H1 (cell line): ENCODE measurements at regions not wholly inside any gene's neighbourhood (a gene's known extent, or its start where the extent isn't known, plus 50 kb on each side); places are given as distances from the start of the nearest gene placed in this dataset.

ENCODE experiments used
- CTCF ChIA-PET: fragments of 300-600 bp; sonication (Branson Sonifier 250); formaldehyde crosslinking; loops from one replicate; lab custom pipeline; 2021; ENCODE audit not compliant: partially characterized antibody; lab: Charles Lee
- POLR2A ChIA-PET: fragments of 300-600 bp; sonication (Branson Sonifier 250); formaldehyde crosslinking; loops from one replicate; lab custom pipeline; 2021; ENCODE audit warnings: inconsistent platforms; ENCODE audit not compliant: partially characterized antibody; lab: Charles Lee
- DNase-seq, 2 experiments: peaks; one replicate each; pipeline versions ENCODE4 v3.0.0 to v3.0.0-alpha.2; 2010 to 2022; ENCODE audit warnings: low spot score in 2 of 2, low read depth in 1 of 2, mixed read lengths in 1 of 2
- FAIRE-seq: peaks from 2 replicates; lab custom pipeline; 2011; peaks lifted over from hg19 to GRCh38; lab: Jason Lieb, UNC
- H2AFZ ChIP-seq: 2 replicates; pipeline ENCODE4 v1.8.1; 2012; ENCODE audit warnings: low read length, inconsistent platforms
- H2AK5ac ChIP-seq: 2 replicates; pipeline ENCODE4 v1.6.1; 2013; ENCODE audit warnings: low read depth, low read length
- H2BK120ac ChIP-seq: replicated peaks from 2 replicates; pipeline ENCODE3; 2013; ENCODE audit warnings: low read depth, low read length, inconsistent platforms
- H2BK12ac ChIP-seq: 2 replicates; pipeline ENCODE4 v1.6.1; 2013; ENCODE audit warnings: low read depth, low read length
- H2BK15ac ChIP-seq: 2 replicates; pipeline ENCODE4 v1.6.1; 2013; ENCODE audit warnings: low read length
- H2BK20ac ChIP-seq: 2 replicates; pipeline ENCODE4 v1.6.1; 2013; ENCODE audit warnings: low read length
- H2BK5ac ChIP-seq: 2 replicates; pipeline ENCODE4 v1.6.1; 2013; ENCODE audit warnings: low read depth, low read length
- H3K14ac ChIP-seq: 2 replicates; pipeline ENCODE4 v1.6.1; 2013; ENCODE audit warnings: inconsistent platforms; ENCODE audit not compliant: insufficient read length
- H3K18ac ChIP-seq: 2 replicates; pipeline ENCODE4 v1.6.1; 2013; ENCODE audit warnings: low read length; ENCODE audit errors: extremely low read depth
- H3K23ac ChIP-seq: 2 replicates; pipeline ENCODE4 v1.6.1; 2013; ENCODE audit warnings: inconsistent platforms; ENCODE audit not compliant: insufficient read length
- H3K23me2 ChIP-seq: 2 replicates; pipeline ENCODE4 v1.6.1; 2013; ENCODE audit warnings: low read depth, low read length
- H3K27ac ChIP-seq: 2 replicates; pipeline ENCODE4 v1.6.1; 2011; ENCODE audit warnings: low read depth, low read length, inconsistent platforms
- H3K27me3 ChIP-seq, 4 experiments: replicated peaks in 1 of 4; 1 replicate in 1 of 4; 2 replicates in 3 of 4; pipeline versions ENCODE4 v1.6.1 to v1.8.1; 2011 to 2013; ENCODE audit warnings: low read length in 3 of 4, mild to moderate bottlenecking in 3 of 4, inconsistent platforms in 2 of 4, mixed read lengths in 2 of 4, moderate library complexity in 1 of 4; ENCODE audit not compliant: control insufficient read depth in 3 of 4, insufficient read depth in 3 of 4; ENCODE audit errors: extremely low read depth in 1 of 4
- H3K36me3 ChIP-seq, 4 experiments: 2 replicates each; pipeline versions ENCODE4 v1.6.1 to v1.8.1; 2011 to 2013; ENCODE audit warnings: mild to moderate bottlenecking in 4 of 4, low read length in 3 of 4, moderate library complexity in 2 of 4, control low read depth in 1 of 4, inconsistent platforms in 1 of 4; ENCODE audit not compliant: insufficient read depth in 4 of 4, control insufficient read depth in 2 of 4
- H3K4ac ChIP-seq: replicated peaks from 2 replicates; pipeline ENCODE3; 2013; ENCODE audit warnings: low read length, low read depth, mixed read lengths, inconsistent platforms; ENCODE audit not compliant: insufficient read length
- H3K4me1 ChIP-seq, 4 experiments: replicated peaks in 1 of 4; 1 replicate in 1 of 4; 2 replicates in 3 of 4; pipeline versions ENCODE4 v1.6.1 to v1.8.1; 2011 to 2013; ENCODE audit warnings: low read length in 3 of 4, inconsistent platforms in 2 of 4, mixed read lengths in 1 of 4; ENCODE audit not compliant: insufficient read depth in 4 of 4, control insufficient read depth in 3 of 4
- H3K4me2 ChIP-seq, 2 experiments: 2 replicates each; pipeline versions ENCODE4 v1.6.1 to v1.8.1; 2011 to 2013; ENCODE audit warnings: low read depth in 2 of 2, low read length in 2 of 2, control low read depth in 1 of 2, inconsistent platforms in 1 of 2, mild to moderate bottlenecking in 1 of 2; ENCODE audit not compliant: insufficient read depth in 1 of 2
- H3K4me3 ChIP-seq, 4 experiments: fragments of 200-600, 300-600 bp in 1 of 4; sonication (generic), shearing (Covaris generic), sonication (Bioruptor Twin) in 1 of 4; 2 replicates each; pipeline versions ENCODE4 v1.5.1 to v1.8.1; 2011 to 2016; ENCODE audit warnings: low read length in 4 of 4, low read depth in 3 of 4, control low read depth in 2 of 4, inconsistent platforms in 2 of 4, mild to moderate bottlenecking in 2 of 4, mixed read lengths in 1 of 4, moderate library complexity in 1 of 4; ENCODE audit not compliant: insufficient read depth in 2 of 4; ENCODE audit errors: extremely low read depth in 1 of 4
- H3K56ac ChIP-seq: replicated peaks from 2 replicates; pipeline ENCODE3; 2013; ENCODE audit warnings: low read depth, mild to moderate bottlenecking, mixed read lengths, low read length, inconsistent platforms; ENCODE audit not compliant: insufficient read length
- H3K79me1 ChIP-seq: 2 replicates; pipeline ENCODE4 v1.6.1; 2013; ENCODE audit warnings: low read depth, low read length, control low read depth
- H3K79me2 ChIP-seq, 2 experiments: 2 replicates each; pipeline versions ENCODE4 v1.6.1 to v1.8.1; 2012 to 2013; ENCODE audit warnings: low read length in 2 of 2, mild to moderate bottlenecking in 2 of 2, inconsistent platforms in 1 of 2; ENCODE audit not compliant: insufficient read depth in 2 of 2, control insufficient read depth in 1 of 2
- H3K9ac ChIP-seq, 4 experiments: replicated peaks in 1 of 4; 1 replicate in 1 of 4; 2 replicates in 3 of 4; pipeline versions ENCODE4 v1.6.1 to v1.8.1; 2011 to 2013; ENCODE audit warnings: low read depth in 3 of 4, low read length in 3 of 4, control low read depth in 2 of 4, mild to moderate bottlenecking in 2 of 4, moderate library complexity in 2 of 4, inconsistent platforms in 1 of 4; ENCODE audit errors: extremely low read depth in 1 of 4
- H3K9me3 ChIP-seq, 2 experiments: 2 replicates each; pipeline versions ENCODE4 v1.6.1 to v1.8.1; 2012 to 2013; ENCODE audit warnings: mild to moderate bottlenecking in 2 of 2, moderate library complexity in 2 of 2, control low read depth in 1 of 2, inconsistent platforms in 1 of 2, low read depth in 1 of 2, low read length in 1 of 2, mixed read lengths in 1 of 2; ENCODE audit not compliant: insufficient read depth in 2 of 2
- H4K20me1 ChIP-seq, 2 experiments: replicated peaks in 1 of 2; 2 replicates each; pipeline versions ENCODE3 to v1.8.1; 2011 to 2013; ENCODE audit warnings: inconsistent platforms in 2 of 2, low read length in 2 of 2, mild to moderate bottlenecking in 1 of 2; ENCODE audit not compliant: insufficient read depth in 2 of 2, control insufficient read depth in 1 of 2
- H4K5ac ChIP-seq: 2 replicates; pipeline ENCODE4 v1.6.1; 2013; ENCODE audit warnings: low read length, low read depth, mixed read lengths, inconsistent platforms; ENCODE audit not compliant: insufficient read length
- H4K8ac ChIP-seq: 2 replicates; pipeline ENCODE4 v1.8.0; 2013; ENCODE audit warnings: mild to moderate bottlenecking, moderate library complexity, low read length, inconsistent platforms; ENCODE audit not compliant: insufficient read depth; ENCODE audit errors: extremely low read depth
- H4K91ac ChIP-seq: replicated peaks from 2 replicates; pipeline ENCODE3; 2013; ENCODE audit warnings: low read length, mixed read lengths, inconsistent platforms; ENCODE audit not compliant: insufficient read length
- BCL11A ChIP-seq, 2 experiments: IDR thresholded peaks; one replicate each; pipeline ENCODE4 v1.6.1; 2011; ENCODE audit warnings: low read depth in 2 of 2, low read length in 2 of 2, mild to moderate bottlenecking in 2 of 2
- BRCA1 ChIP-seq: IDR thresholded peaks from 2 replicates; pipeline ENCODE4 v1.6.1; 2012; ENCODE audit warnings: low read depth, low read length, improper control_type of control experiment
- EGR1 ChIP-seq: IDR thresholded peaks from 2 replicates; pipeline ENCODE4 v1.6.1; 2011; ENCODE audit warnings: low read depth, low read length, borderline replicate concordance
- GABPA ChIP-seq: IDR thresholded peaks from 2 replicates; pipeline ENCODE4 v1.6.1; 2011; ENCODE audit warnings: mild to moderate bottlenecking, low read length, moderate library complexity, borderline replicate concordance; ENCODE audit not compliant: insufficient read depth
- JUN ChIP-seq: IDR thresholded peaks from 2 replicates; pipeline ENCODE4 v1.6.1; 2011; ENCODE audit warnings: low read depth, mild to moderate bottlenecking, improper control_type of control experiment, low read length
- MAFK ChIP-seq: IDR thresholded peaks from 2 replicates; pipeline ENCODE4 v1.6.1; 2012; ENCODE audit warnings: low read depth, mild to moderate bottlenecking, improper control_type of control experiment, low read length
- POLR2A ChIP-seq, 2 experiments: IDR thresholded peaks; 1 replicate in 1 of 2; 2 replicates in 1 of 2; pipeline ENCODE4 v1.6.1; 2011; ENCODE audit warnings: low read depth in 2 of 2, low read length in 2 of 2, mild to moderate bottlenecking in 2 of 2; ENCODE audit errors: control extremely low read depth in 1 of 2
- RBBP5 ChIP-seq: IDR thresholded peaks from 2 replicates; pipeline ENCODE4 v1.7.1; 2012; ENCODE audit warnings: low read depth, mild to moderate bottlenecking, inconsistent platforms, low read length, moderate library complexity, borderline replicate concordance
- RFX5 ChIP-seq: IDR thresholded peaks from 2 replicates; pipeline ENCODE4 v1.6.1; 2011; ENCODE audit warnings: low read depth, low read length, improper control_type of control experiment, borderline replicate concordance
- RXRA ChIP-seq: IDR thresholded peaks from 2 replicates; pipeline ENCODE4 v1.6.1; 2011; ENCODE audit warnings: low read depth, mild to moderate bottlenecking, low read length, moderate library complexity; ENCODE audit not compliant: insufficient read depth
- SIRT6 ChIP-seq: IDR thresholded peaks from one replicate; pipeline ENCODE4 v1.7.1; 2012; ENCODE audit warnings: low read length, inconsistent platforms
- SIX5 ChIP-seq: IDR thresholded peaks from 2 replicates; pipeline ENCODE4 v1.6.1; 2011; ENCODE audit warnings: mild to moderate bottlenecking, low read depth, low read length
- SP1 ChIP-seq: IDR thresholded peaks from 2 replicates; pipeline ENCODE4 v1.6.1; 2011; ENCODE audit warnings: low read depth, low read length
- TAF1 ChIP-seq: IDR thresholded peaks from 2 replicates; pipeline ENCODE4 v1.6.1; 2011; ENCODE audit warnings: mild to moderate bottlenecking, low read depth, low read length
- WGBS, 2 experiments: shearing (Covaris generic) in 1 of 2; methylation state at CpG; one replicate each; pipeline versions ENCODE4 v1.1.6 to v1.1.7; 2013 to 2015; ENCODE audit warnings: low lambda C conversion rate in 2 of 2, mixed read lengths in 2 of 2, inconsistent platforms in 1 of 2, low coverage in 1 of 2, missing lambda C conversion rate in 1 of 2; ENCODE audit not compliant: insufficient replicate concordance in 2 of 2, insufficient coverage in 1 of 2, insufficient read length in 1 of 2; ENCODE audit errors: extremely low coverage in 1 of 2, missing lambda C conversion rate in 1 of 2; 5-methylcytosine and 5-hydroxymethylcytosine counted together

- H3K9me3 ChIP-seq = no peaks in the 10 kb centered on the region
- no peaks in the 10 kb centered on the region for H3K36me3 ChIP-seq
- no peak overlapping the region for H3K18ac ChIP-seq
- TF ChIP-seq GABPA = no peak
- TF ChIP-seq JUN = no peak
- TF ChIP-seq SIX5 = no peak
- no peak for TF ChIP-seq EGR1
- no peak for TF ChIP-seq SP1
- TF ChIP-seq RXRA = no peak
- no peak for TF ChIP-seq BRCA1
- TF ChIP-seq RBBP5 = no peak
- TF ChIP-seq POLR2A (IDR thresholded peaks at IDR 0.05; ENCODE audit: control extremely low read depth in 1 of 2, low read depth in 2 of 2, low read length in 2 of 2) = no peak
- TF ChIP-seq TAF1 = no peak
- no peak for TF ChIP-seq MAFK
- TF ChIP-seq SIRT6 = no peak
- TF ChIP-seq BCL11A (IDR thresholded peaks at IDR 0.05; ENCODE audit: low read depth in 2 of 2, low read length in 2 of 2) = no peak
- no peak for TF ChIP-seq RFX5
- no peaks in the 10 kb centered on the region for H3K79me2 ChIP-seq
- no peaks in the 10 kb centered on the region for H3K79me1 ChIP-seq
- H3K4me3 ChIP-seq = no peak overlapping the region
- no peak overlapping the region for H2BK5ac ChIP-seq
- H2BK20ac ChIP-seq = no peak overlapping the region
- H4K91ac ChIP-seq = no peak overlapping the region
- H4K8ac ChIP-seq = no peak overlapping the region
- H3K23ac ChIP-seq = no peak overlapping the region
- no peak overlapping the region for H3K27ac ChIP-seq
- FAIRE-seq (no peak), DNase-seq (no peak)
- no peak overlapping the region for H3K4ac ChIP-seq
- no peak overlapping the region for H2BK120ac ChIP-seq
- H2AFZ ChIP-seq = no peak overlapping the region
- POLR2A ChIA-PET = no interaction called here
- no peaks in the 10 kb centered on the region for H3K23me2 ChIP-seq
- H3K14ac ChIP-seq = no peak overlapping the region
- no peaks in the 10 kb centered on the region for H4K20me1 ChIP-seq
- no peak overlapping the region for H2BK15ac ChIP-seq
- H3K4me2 ChIP-seq = no peak overlapping the region
- no peak overlapping the region for H2BK12ac ChIP-seq
- no peak overlapping the region for H4K5ac ChIP-seq
- CTCF ChIA-PET = no interaction called here
- no peak overlapping the region for H3K56ac ChIP-seq
- H2AK5ac ChIP-seq = no peak overlapping the region
- H3K27me3 ChIP-seq = no peaks in the 10 kb centered on the region
- no peaks in the 10 kb centered on the region for H3K4me1 ChIP-seq
- H3K9ac ChIP-seq = no peak overlapping the region
- 97% methylated on average over 2 of the region's 2 CpGs; no CpG with 5 or more reads in 1 of the 2 experiments for WGBS, 2 experiments
Measured at GRCh38 chr5:26579712-26580111, 458.7 kb downstream of the CDH9 start.
